Spleen (tissue), 11 donors: ENCODE measurements at regions not wholly inside any gene's neighbourhood (a gene's known extent, or its start where the extent isn't known, plus 50 kb on each side); places are given as distances from the start of the nearest gene placed in this dataset.
A peak's percentile ranks its signal among the peaks of the same experiment; 100 is the strongest.

Source experiments
- DNase-seq: peaks from one replicate; pipeline ENCODE4 v3.0.0-alpha.2; 2020
- H3K27ac ChIP-seq, 8 donors: fragments of 200-600 bp; sonication (generic) in 7 of 8; 1 replicate in 4 of 8; 2 replicates in 4 of 8; pipeline versions ENCODE4 v1.5.0 to v1.8.0; 2016 to 2021; ENCODE audit warnings: inconsistent platforms in 4 of 8, mild to moderate bottlenecking in 4 of 8, moderate library complexity in 1 of 8
- H3K27me3 ChIP-seq, 7 donors: fragments of 200-600 bp; sonication (generic) in 6 of 7; replicated peaks in 1 of 7; 1 replicate in 4 of 7; 2 replicates in 3 of 7; pipeline versions ENCODE4 v1.5.0 to v1.8.0; 2016 to 2021; ENCODE audit warnings: inconsistent platforms in 3 of 7, mild to moderate bottlenecking in 1 of 7
- H3K36me3 ChIP-seq, 6 donors: fragments of 200-600 bp; sonication (generic) in 5 of 6; 1 replicate in 4 of 6; 2 replicates in 2 of 6; pipeline versions ENCODE4 v1.5.0 to v1.8.0; 2016 to 2021; ENCODE audit warnings: inconsistent platforms in 2 of 6
- H3K4me1 ChIP-seq, 6 donors: fragments of 200-600 bp; sonication (generic) in 5 of 6; 1 replicate in 3 of 6; 2 replicates in 3 of 6; pipeline versions ENCODE4 v1.5.0 to v1.8.0; 2016 to 2021; ENCODE audit warnings: inconsistent platforms in 3 of 6
- H3K4me3 ChIP-seq, 8 donors: fragments of 200-600 bp; sonication (generic) in 7 of 8; 1 replicate in 4 of 8; 2 replicates in 4 of 8; pipeline versions ENCODE4 v1.5.0 to v1.8.0; 2016 to 2021; ENCODE audit warnings: inconsistent platforms in 4 of 8, mild to moderate bottlenecking in 4 of 8, moderate library complexity in 2 of 8
- H3K9me3 ChIP-seq, 8 donors: fragments of 200-600 bp; sonication (generic) in 7 of 8; 1 replicate in 4 of 8; 2 replicates in 4 of 8; pipeline versions ENCODE4 v1.5.0 to v1.8.0; 2016 to 2021; ENCODE audit warnings: inconsistent platforms in 4 of 8
- CTCF ChIP-seq, 11 experiments: fragments of 200-600 bp in 7 of 11; fragments of 450-650 bp in 4 of 11; sonication (generic) in 4 of 11; IDR thresholded peaks in 8 of 11; conservative IDR thresholded peaks in 3 of 11; 1 replicate in 7 of 11; 2 replicates in 4 of 11; pipeline versions ENCODE4 v1.4.0 to v1.8.0; 2016 to 2021; ENCODE audit warnings: antibody characterized with exemption in 11 of 11, inconsistent platforms in 4 of 11, mild to moderate bottlenecking in 1 of 11
- POLR2A ChIP-seq, 3 donors: fragments of 450-650 bp; IDR thresholded peaks; one replicate each; pipeline ENCODE4 v1.5.1; 2017; ENCODE audit warnings: antibody characterized with exemption in 3 of 3, mild to moderate bottlenecking in 1 of 3
- POLR2AphosphoS5 ChIP-seq, 3 donors: sonication (generic); formaldehyde crosslinking; IDR thresholded peaks; one replicate each; pipeline ENCODE4 v1.5.1; 2017; ENCODE audit warnings: antibody characterized with exemption in 3 of 3
- WGBS, 5 donors: extraction: QIAGEN DNeasy Blood & Tissue Kit in 3 of 5; methylation state at CpG; one replicate each; pipeline versions ENCODE4 v1.1.5 to v1.1.7; 2013 to 2018; 5-methylcytosine and 5-hydroxymethylcytosine counted together
- intact Hi-C: fragments of 100-400 bp; cut with DNase I; formaldehyde crosslinking; loops from one replicate; pipeline ENCODE4 v1.15.0; 2023; ENCODE audit warnings: low total_unique reads
- donor health status: healthy with polysubstance abuse.
- donor health status: DM: no; HTN: no; CAD: no; lungs with moderate emphysema.
- donor health status: DM: no; HTN: no; CAD: no.
- donor health status: Bipolar disorder and iron deficiency.
- donor health status: healthy.
- donor health status: DM: no; HTN: no; CAD: no.
- donor health status: DM: yes; HTN: yes; CAD: no.

- Histone ChIP-seq H3K4me3 (peak overlapping the region in 1 of 8 donors; percentile 49), H3K27me3 (no peaks in the 10 kb centered on the region), H3K4me1 (peaks cover 37 to 93% (median 64%) of the 10 kb centered on the region in 6 donors), H3K36me3 (no peaks in the 10 kb centered on the region), H3K9me3 (no peaks in the 10 kb centered on the region), H3K27ac (peak overlapping the region in 7 of 8 donors; percentile 59 to 89 (median 84))
- TF ChIP-seq POLR2AphosphoS5 (IDR thresholded peaks at IDR 0.05) (peak in 1 of 3 donors; percentile 18), POLR2A (IDR thresholded peaks at IDR 0.05) (no peak), CTCF (IDR thresholded peaks at IDR 0.05 in 8 of 11, conservative IDR thresholded peaks at IDR 0.05 in 3 of 11) (no peak)
- no peak for DNase-seq
- intact Hi-C loops = no loop called here
- 57 to 66% (median 61%) methylated on average over 13 of the region's 13 CpGs for WGBS, 5 donors
These were observed 59.7 kb upstream of the SNX9 start for GRCh38 chr6:157763129-157763903.

GRCh38 chr6:157763904-157764177, 59.2 kb upstream of the SNX9 start:
- WGBS, 5 donors = 28 to 42% (median 35%) methylated on average over 3 of the region's 3 CpGs
- no peaks in the 10 kb centered on the region for H3K9me3 ChIP-seq
- TF ChIP-seq POLR2AphosphoS5 (IDR thresholded peaks at IDR 0.05) (no peak), CTCF (IDR thresholded peaks at IDR 0.05 in 8 of 11, conservative IDR thresholded peaks at IDR 0.05 in 3 of 11) (no peak)
- H3K4me1 ChIP-seq = peaks cover 37 to 93% (median 67%) of the 10 kb centered on the region in 6 donors
- H3K36me3 ChIP-seq = no peaks in the 10 kb centered on the region
- peak overlapping the region in 7 of 8 donors; percentile 59 to 89 (median 84) for H3K27ac ChIP-seq
- no peak for DNase-seq
- H3K4me3 ChIP-seq = peak overlapping the region in 2 of 8 donors; percentile 23 to 49
- intact Hi-C loops = no loop called here
- no peaks in the 10 kb centered on the region for H3K27me3 ChIP-seq

GRCh38 chr6:157764178-157765068, 58.6 kb upstream of the SNX9 start:
- Histone ChIP-seq H3K36me3 (no peaks in the 10 kb centered on the region), H3K4me3 (peak overlapping the region in 3 of 8 donors; percentile 10 to 49 (median 23)), H3K27ac (peak overlapping the region; percentile 30 to 89 (median 80)), H3K4me1 (peaks cover 37 to 95% (median 70%) of the 10 kb centered on the region in 6 donors), H3K27me3 (no peaks in the 10 kb centered on the region), H3K9me3 (no peaks in the 10 kb centered on the region)
- 5 to 9% (median 7%) methylated on average over 14 of the region's 14 CpGs for WGBS, 5 donors
- peak; percentile 88 for DNase-seq
- intact Hi-C loops = no loop called here
- TF ChIP-seq CTCF (IDR thresholded peaks at IDR 0.05 in 8 of 11, conservative IDR thresholded peaks at IDR 0.05 in 3 of 11) (no peak), POLR2A (IDR thresholded peaks at IDR 0.05) (peak in 1 of 3 donors; percentile 44), POLR2AphosphoS5 (IDR thresholded peaks at IDR 0.05) (peak; percentile 69 to 91 (median 76))
